Lower lobe of right lung (tissue), 2 donors: ENCODE measurements at regions not wholly inside any gene's neighbourhood (a gene's known extent, or its start where the extent isn't known, plus 50 kb on each side); places are given as distances from the start of the nearest gene placed in this dataset.

Experiments
- ATAC-seq, 2 donors: fragments of 200-7000 bp; cut with Tn5 transposase; one replicate each; pipeline ENCODE4 v1.9.1; 2020 to 2022; ENCODE audit warnings: mild to moderate bottlenecking in 2 of 2, moderate library complexity in 2 of 2
- DNase-seq: peaks from one replicate; pipeline ENCODE4 v3.0.0-alpha.2; 2020
- H3K27ac ChIP-seq: fragments of 200-600 bp; one replicate; pipeline ENCODE4 v1.8.0; 2022
- H3K27me3 ChIP-seq: fragments of 200-600 bp; one replicate; pipeline ENCODE4 v1.8.0; 2022; ENCODE audit warnings: low read depth
- H3K36me3 ChIP-seq: fragments of 200-600 bp; one replicate; pipeline ENCODE4 v1.8.0; 2022; ENCODE audit warnings: mild to moderate bottlenecking
- H3K4me1 ChIP-seq: fragments of 200-600 bp; one replicate; pipeline ENCODE4 v1.8.0; 2022
- H3K4me3 ChIP-seq: fragments of 200-600 bp; one replicate; pipeline ENCODE4 v1.8.0; 2022; ENCODE audit warnings: mild to moderate bottlenecking
- H3K9me3 ChIP-seq: fragments of 200-600 bp; one replicate; pipeline ENCODE4 v1.8.0; 2022
- CTCF ChIP-seq: fragments of 200-600 bp; IDR thresholded peaks from one replicate; pipeline ENCODE4 v1.8.0; 2022; ENCODE audit warnings: antibody characterized with exemption, mild to moderate bottlenecking
- intact Hi-C: fragments of 100-400 bp; cut with DNase I; formaldehyde crosslinking; loops from one replicate; pipeline ENCODE4 v1.11.0; 2022
- donor health status: DM: no; HTN: yes; CAD: no; lungs with severe emphysema.

GRCh38 chr4:43690116-43690515 lies 758.5 kb downstream of the KCTD8 start:
- H3K4me3 ChIP-seq: no peak overlapping the region
- peaks cover 7% of the 10 kb centered on the region for H3K9me3 ChIP-seq
- H3K36me3 ChIP-seq: no peaks in the 10 kb centered on the region
- no peak overlapping the region for H3K27ac ChIP-seq
- intact Hi-C loops: no loop called here
- TF ChIP-seq CTCF: no peak
- DNase-seq: no peak
- ATAC-seq: no peak
- no peaks in the 10 kb centered on the region for H3K4me1 ChIP-seq
- no peaks in the 10 kb centered on the region for H3K27me3 ChIP-seq

DNA sequence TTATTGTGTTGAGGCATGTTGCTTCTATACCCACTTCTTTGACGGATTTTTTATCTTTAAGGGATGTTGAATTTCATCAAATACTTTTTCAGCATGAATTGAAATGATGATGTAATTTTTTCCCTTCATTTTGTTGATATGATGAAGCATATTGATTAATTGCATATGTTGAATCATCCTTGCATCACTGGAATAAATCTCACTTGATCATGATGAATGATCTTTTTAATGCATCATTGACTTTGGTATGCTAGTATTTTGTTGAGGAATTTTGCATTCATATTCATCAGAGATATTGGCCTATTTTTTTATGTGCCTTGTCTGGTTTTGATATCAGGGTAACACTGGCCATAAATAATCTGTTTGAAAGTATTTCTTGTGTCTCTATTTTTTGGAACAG lies 754.7 kb downstream of the KCTD8 start:
- ATAC-seq: no peak
- Histone ChIP-seq H3K27ac (no peak overlapping the region), H3K4me1 (no peaks in the 10 kb centered on the region), H3K4me3 (no peak overlapping the region), H3K9me3 (peaks cover 7% of the 10 kb centered on the region), H3K36me3 (no peaks in the 10 kb centered on the region), H3K27me3 (no peaks in the 10 kb centered on the region)
- no peak for TF ChIP-seq CTCF
- intact Hi-C loops: no loop called here
- DNase-seq: no peak

DNA sequence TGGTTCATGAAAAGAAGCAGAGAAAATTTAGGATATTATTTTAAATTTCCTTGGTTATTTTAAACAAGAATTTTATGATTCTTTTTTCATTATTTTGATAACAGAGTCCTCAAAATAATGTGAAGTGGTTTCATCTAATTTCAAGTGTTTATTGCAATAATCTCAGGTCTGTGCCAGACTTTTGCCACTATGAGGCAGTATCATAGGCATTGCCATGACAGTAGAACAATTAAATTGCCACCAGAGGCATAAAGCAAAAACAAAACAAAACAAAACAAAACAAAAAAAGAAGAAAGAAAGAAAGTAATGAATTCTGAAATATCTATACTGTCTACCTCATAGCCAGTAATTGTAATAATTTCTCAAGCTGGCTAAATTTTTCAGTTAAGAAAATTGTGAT lies 739.2 kb downstream of the KCTD8 start:
- TF ChIP-seq CTCF: no peak
- intact Hi-C loops: no loop called here
- no peak for DNase-seq

GRCh38 chr4:43716721-43717395 lies 731.8 kb downstream of the KCTD8 start:
- no peaks in the 10 kb centered on the region for H3K27me3 ChIP-seq
- TF ChIP-seq CTCF: no peak
- no peak overlapping the region for H3K27ac ChIP-seq
- H3K4me1 ChIP-seq: no peaks in the 10 kb centered on the region
- no peak for DNase-seq
- H3K4me3 ChIP-seq: no peak overlapping the region
- ATAC-seq: no peak
- H3K9me3 ChIP-seq: no peaks in the 10 kb centered on the region
- no peaks in the 10 kb centered on the region for H3K36me3 ChIP-seq
- intact Hi-C loops: no loop called here

More for the DNA sequence above, 739.2 kb downstream of the KCTD8 start:
- ATAC-seq: no peak
- Histone ChIP-seq H3K9me3 (no peaks in the 10 kb centered on the region), H3K36me3 (no peaks in the 10 kb centered on the region), H3K27me3 (no peaks in the 10 kb centered on the region), H3K4me1 (no peaks in the 10 kb centered on the region), H3K27ac (no peak overlapping the region), H3K4me3 (no peak overlapping the region)

DNA sequence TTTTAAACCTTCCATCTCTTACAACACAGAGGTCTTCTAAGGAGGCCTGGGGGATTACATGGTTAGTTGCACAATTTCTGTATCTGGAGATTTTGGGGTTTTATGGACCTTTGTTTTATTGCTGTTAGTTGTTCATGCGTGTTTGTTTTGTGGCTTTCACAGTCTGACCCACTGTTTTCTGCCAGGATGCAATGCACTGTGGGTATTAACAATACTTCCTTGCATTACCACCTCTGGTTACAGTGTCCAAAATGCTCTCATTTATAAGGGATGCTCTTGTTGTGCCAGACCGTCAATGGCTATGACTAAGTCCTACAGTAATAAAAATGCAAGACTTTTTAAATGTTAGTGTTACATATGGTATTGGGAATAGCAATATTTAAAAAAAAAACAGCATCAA lies 730.2 kb downstream of the KCTD8 start:
- Histone ChIP-seq H3K27ac (no peak overlapping the region), H3K36me3 (no peaks in the 10 kb centered on the region), H3K9me3 (no peaks in the 10 kb centered on the region), H3K27me3 (no peaks in the 10 kb centered on the region), H3K4me3 (no peak overlapping the region), H3K4me1 (no peaks in the 10 kb centered on the region)
- DNase-seq (no peak), ATAC-seq (no peak)
- TF ChIP-seq CTCF: no peak
- intact Hi-C loops: no loop called here
